ENCODE measurements at regions not wholly inside any gene's neighbourhood (a gene's known extent, or its start where the extent isn't known, plus 50 kb on each side); places are given as distances from the start of the nearest gene placed in this dataset.

DNA sequence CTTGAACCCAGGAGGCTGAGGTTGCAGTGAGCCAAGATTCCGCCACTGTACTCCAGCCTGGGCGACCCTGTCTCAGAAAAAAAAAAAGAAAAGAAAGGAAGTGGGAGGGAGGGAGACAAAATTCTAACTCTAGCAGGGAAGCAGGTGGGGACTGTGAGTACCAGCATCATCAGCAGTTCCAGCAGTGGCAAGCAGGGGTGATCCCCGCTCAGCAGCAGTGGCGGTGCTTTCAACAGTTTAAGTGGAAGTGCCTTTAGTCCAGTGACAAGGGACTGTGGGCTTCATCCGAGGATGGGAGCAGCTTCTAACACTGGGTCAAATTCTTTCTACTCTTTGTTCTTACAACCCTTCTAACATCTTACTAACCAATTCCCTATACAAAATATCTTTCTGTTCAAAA lies 858.1 kb upstream of the ADAMTS5 start:
- no peak for DNase-seq (ENCODE audit: low read depth in 3 of 3)

DNA sequence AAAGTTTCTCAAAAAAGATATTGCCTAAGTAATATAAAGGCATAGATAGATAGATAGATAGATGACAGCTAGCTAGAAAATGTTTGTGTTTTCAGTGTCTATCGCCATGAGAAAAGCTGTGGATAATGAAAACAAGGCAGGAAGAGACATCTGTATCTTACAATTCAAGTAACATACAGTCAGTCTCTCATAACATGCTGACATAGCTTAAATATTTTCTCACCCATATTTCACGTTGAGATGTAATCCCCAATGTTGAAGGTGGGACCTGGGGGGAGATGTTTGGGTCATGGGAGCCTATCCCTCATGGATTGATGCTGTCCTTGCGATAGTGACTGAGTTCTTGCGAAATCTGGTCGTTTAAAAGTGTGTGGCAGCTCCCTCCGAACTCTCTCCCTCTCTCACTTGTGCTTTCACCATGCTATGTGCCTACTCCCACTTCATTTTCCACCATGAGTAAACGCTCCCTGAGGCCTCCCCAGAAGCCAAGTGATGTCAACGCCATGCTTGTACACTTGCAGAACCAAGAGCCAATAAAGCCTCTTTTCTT lies 856.8 kb upstream of the ADAMTS5 start:
- no peak for DNase-seq (ENCODE audit: low read depth in 3 of 3)

- no peak for DNase-seq (ENCODE audit: low read depth in 3 of 3)
Measured at GRCh38 chr21:27820342-27820741, 853.5 kb upstream of the ADAMTS5 start.

DNA sequence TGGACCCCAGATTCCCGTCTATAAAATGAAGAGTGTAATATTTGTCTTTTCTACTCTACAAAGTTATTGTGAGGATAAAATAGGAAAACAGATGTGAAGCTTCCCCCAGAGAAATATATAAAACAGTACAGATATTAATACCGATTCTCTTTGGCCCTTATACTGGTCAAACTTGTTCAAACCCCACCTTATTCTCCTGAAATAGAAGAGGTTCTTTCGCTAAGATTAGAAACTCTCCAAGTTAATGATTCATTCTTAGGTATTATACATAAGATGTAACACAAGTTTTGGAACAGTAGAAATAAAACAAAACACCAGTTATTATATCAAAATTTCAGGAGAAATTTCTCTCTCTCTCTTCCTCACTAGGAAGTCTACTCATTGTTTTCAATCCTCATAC lies 852.4 kb upstream of the ADAMTS5 start:
- DNase-seq (ENCODE audit: low read depth in 3 of 3): no peak

DNA sequence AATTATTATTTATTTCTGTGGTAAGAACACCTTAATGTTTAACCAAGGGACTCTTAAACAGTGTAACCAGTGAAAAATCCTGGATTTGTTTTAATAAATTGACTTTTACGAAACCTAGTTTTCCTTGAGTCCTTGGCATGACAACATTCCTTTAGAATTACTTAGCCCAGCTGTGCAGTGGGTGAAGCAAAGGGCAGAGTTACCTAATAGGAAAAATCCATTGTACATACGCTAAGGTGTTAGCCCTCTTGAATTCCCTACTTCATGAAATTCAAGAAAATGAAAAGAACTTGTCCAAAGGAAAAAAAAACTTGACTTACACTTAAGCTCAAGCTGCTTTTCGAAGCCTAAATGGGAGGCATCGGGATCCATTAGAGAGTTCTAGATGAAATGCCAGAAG lies 852.0 kb upstream of the ADAMTS5 start:
- DNase-seq (ENCODE audit: low read depth in 3 of 3): no peak

- no peak for DNase-seq (ENCODE audit: low read depth in 3 of 3)
Measured at GRCh38 chr21:27817902-27818623, 851.2 kb upstream of the ADAMTS5 start.

GRCh38 chr21:27817074-27817473 lies 850.2 kb upstream of the ADAMTS5 start:
- no peak for DNase-seq (ENCODE audit: low read depth in 3 of 3)

- no peak for DNase-seq (ENCODE audit: low read depth in 3 of 3)
Measured at GRCh38 chr21:27816301-27816700, 849.4 kb upstream of the ADAMTS5 start.

- DNase-seq (ENCODE audit: low read depth in 3 of 3): no peak
Measured at GRCh38 chr21:27814226-27814625, 847.3 kb upstream of the ADAMTS5 start.

DNA sequence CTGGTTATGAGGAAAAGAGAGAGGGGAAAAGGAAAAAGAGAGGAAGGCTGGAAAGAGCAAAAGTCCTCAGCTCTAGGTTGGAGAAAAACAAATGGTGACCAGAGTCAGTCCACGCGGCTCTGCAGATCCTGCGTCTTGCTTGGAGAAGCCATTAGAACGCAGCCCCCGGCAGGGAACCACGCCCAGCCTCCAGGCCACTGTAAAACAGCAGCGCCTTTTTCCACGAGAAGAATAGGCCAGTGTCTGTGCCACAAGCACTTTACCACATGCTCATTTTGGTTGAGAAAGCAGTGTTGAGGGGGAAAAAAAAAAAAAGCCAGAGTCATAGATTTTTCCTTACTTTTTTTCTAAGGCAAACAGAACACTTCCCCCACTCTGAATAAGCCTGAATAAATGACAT lies 846.9 kb upstream of the ADAMTS5 start:
- DNase-seq (ENCODE audit: low read depth in 3 of 3): no peak

DNA sequence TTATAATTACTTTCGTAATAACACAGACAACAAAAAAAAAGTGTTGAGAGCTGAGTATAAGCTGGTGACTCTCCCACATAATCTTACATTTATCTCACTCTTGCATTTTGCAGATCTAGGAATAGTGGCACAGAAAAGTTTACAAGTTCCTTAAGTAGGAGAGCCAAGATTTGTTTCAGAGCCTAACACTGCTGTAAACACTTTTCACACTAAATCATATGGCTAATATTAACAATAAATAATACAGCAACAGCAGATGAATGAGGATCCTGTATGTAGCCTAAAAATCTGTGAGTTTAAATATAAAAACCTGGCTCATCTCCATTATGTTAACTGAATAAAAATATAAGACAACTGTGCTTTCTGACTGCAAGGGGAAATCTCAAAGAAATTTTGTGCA lies 846.5 kb upstream of the ADAMTS5 start:
- DNase-seq (ENCODE audit: low read depth in 3 of 3): no peak

- no peak for DNase-seq (ENCODE audit: low read depth in 3 of 3)
Measured at GRCh38 chr21:27812279-27812678, 845.4 kb upstream of the ADAMTS5 start.

- DNase-seq (ENCODE audit: low read depth in 3 of 3): no peak
Measured at GRCh38 chr21:27808923-27809322, 842.0 kb upstream of the ADAMTS5 start.

DNA sequence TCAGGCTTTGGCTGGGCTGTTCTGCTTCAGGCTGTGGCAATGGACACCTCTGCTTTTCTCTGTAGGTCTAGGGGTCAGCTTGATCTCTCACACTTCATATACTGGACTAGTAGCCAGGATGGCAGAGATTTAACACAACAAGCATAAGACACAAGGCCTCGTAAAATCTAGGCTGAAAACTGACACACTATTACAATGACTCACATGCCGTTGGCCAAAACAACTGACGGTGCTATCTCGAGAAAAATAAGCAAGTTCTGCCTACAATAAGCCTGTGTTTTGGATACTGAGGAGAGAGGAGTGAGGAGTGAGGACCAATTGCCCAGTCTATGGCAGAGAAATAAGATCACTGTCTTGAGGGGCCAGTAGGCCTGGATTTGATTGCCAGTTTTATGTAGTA lies 840.7 kb upstream of the ADAMTS5 start:
- DNase-seq (ENCODE audit: low read depth in 3 of 3): no peak

DNA sequence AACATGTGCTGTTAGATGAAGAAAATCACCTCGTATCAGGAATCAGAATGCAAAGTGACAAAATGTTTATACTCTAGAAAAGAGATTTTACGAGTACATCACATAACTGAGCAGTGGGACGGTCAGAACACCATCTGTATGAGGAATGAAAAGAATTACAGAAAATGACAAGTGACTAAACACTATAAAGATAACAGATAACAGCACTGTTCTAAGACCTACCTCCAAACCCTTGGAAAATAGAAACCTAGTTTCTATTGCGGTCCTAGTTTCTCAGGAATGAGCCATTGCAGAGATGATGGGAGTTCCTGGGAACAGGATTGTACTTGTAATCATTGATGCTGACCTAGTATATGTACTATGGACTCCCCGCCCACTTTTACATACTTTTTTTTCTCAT lies 839.4 kb upstream of the ADAMTS5 start:
- no peak for DNase-seq (ENCODE audit: low read depth in 3 of 3)

- DNase-seq (ENCODE audit: low read depth in 3 of 3): no peak
Measured at GRCh38 chr21:27805696-27806095, 838.8 kb upstream of the ADAMTS5 start.

DNA sequence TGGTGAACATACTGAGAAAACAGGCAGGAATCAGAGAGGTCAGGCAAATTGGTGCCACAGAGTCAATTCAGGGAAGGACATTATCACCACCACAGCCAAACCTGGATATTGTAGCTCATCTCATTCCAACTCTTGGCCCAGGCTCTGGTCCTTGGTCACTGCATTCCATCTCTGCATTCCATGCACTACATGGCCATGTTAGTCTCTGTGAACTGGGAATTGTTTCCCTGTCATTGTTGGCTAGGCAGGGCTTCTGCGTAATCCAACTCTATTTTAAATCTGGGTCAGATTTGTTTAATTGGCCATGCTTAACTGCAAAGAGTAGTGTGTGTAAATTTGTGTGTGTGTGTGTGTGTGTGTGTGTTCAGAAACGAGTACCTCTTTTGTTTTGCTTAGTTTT lies 837.6 kb upstream of the ADAMTS5 start:
- DNase-seq (ENCODE audit: low read depth in 3 of 3): no peak

DNA sequence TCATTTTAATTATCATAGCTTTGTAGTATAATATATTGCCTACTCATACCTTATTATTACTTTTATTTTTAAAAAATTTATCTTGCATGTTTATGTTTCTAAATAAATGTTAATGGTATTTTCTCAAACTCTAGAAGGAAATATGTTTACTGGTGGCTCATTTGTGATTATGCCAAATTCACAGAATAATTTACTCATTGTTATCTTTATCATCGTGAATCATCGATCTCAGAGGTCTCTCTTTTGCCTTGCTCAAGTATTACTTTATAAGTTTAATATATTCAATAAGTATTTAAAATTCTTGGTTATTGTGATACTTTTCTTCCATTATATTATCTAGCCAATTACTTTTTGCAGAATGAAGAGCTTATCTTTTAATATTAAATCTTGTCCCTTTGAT lies 836.7 kb upstream of the ADAMTS5 start:
- no peak for DNase-seq (ENCODE audit: low read depth in 3 of 3)

GRCh38 chr21:27802816-27803475 lies 836.1 kb upstream of the ADAMTS5 start:
- DNase-seq (ENCODE audit: low read depth in 3 of 3): no peak

- DNase-seq (ENCODE audit: low read depth in 3 of 3): no peak
Measured at GRCh38 chr21:27799861-27800260, 833.0 kb upstream of the ADAMTS5 start.

- no peak for DNase-seq (ENCODE audit: low read depth in 3 of 3)
Measured at GRCh38 chr21:27796106-27796505, 829.2 kb upstream of the ADAMTS5 start.

DNA sequence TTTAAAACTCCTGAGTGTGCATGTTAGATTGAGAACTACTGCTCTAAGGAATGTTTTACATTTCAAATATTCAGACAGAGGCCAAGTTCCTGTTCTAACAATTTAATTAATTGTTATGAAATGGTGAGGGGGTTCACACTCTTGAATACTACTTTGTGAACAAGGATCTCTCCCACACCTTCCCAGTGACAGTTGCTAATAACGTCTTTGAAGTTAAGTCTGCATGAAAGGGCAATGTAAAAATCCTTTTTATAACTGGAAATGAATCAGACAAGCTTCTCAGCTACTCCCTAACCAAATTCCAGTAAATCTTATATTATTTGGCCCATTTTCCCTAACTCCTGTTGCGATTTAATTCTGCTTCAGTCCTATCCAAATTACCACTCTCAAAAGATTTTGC lies 828.5 kb upstream of the ADAMTS5 start:
- DNase-seq (ENCODE audit: low read depth in 3 of 3): no peak

DNA sequence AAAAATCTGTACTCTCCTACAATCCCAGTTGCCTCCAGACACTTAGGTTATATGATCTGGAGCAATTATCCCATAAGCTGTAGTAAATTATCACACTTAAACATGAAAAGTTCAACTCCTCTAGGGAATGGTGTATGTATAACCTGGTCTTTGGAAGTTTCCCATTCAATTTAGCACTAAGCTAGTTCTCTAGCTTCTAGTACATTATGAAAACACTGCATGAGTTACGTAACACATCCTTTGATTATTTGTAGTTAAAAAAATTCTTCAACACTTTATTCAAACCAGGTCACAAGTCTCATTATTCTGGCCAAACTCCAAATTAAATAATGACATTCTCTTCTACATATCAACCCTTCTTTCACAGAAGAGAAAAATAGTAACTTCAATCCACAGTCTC lies 827.0 kb upstream of the ADAMTS5 start:
- no peak for DNase-seq (ENCODE audit: low read depth in 3 of 3)
